MCF 10A (cell line): ENCODE measurements at regions not wholly inside any gene's neighbourhood (a gene's known extent, or its start where the extent isn't known, plus 50 kb on each side); places are given as distances from the start of the nearest gene placed in this dataset.

ENCODE experiments used
- BruUV-seq: library from RNA; stranded (reverse); fragments of 400-500 nt; replicated peaks from 2 replicates; lab custom pipeline; 2021; lab: Mats Ljungman, UMichigan
- CTCF ChIA-PET: fragments of 300-600 bp; sonication (Branson Sonifier 250); formaldehyde crosslinking; extraction: SDS; loops from one replicate; lab custom pipeline; 2021; ENCODE audit warnings: antibody characterized with exemption, inconsistent platforms; lab: Yijun Ruan, JAX
- POLR2A ChIA-PET: fragments of 300-600, 350-650 bp; sonication (Branson Sonifier 250); formaldehyde crosslinking; extraction: SDS; loops from one replicate; lab custom pipeline; 2020; ENCODE audit warnings: antibody characterized with exemption, inconsistent platforms; lab: Yijun Ruan, JAX
- DNase-seq: peaks from one replicate; pipeline ENCODE4 v3.0.0-alpha.2; 2018; ENCODE audit not compliant: unreplicated experiment
- H3K27ac Mint-ChIP-seq: one replicate; pipeline ENCODE4 v1.8.0; 2022; ENCODE audit warnings: mild to moderate bottlenecking, low read depth, mixed read lengths; ENCODE audit not compliant: unreplicated experiment
- H3K27me3 Mint-ChIP-seq: one replicate; pipeline ENCODE4 v1.8.0; 2022; ENCODE audit warnings: mixed read lengths; ENCODE audit not compliant: insufficient read depth, unreplicated experiment
- H3K36me3 Mint-ChIP-seq: one replicate; pipeline ENCODE4 v1.8.0; 2022; ENCODE audit warnings: mild to moderate bottlenecking, moderate library complexity, mixed read lengths; ENCODE audit not compliant: insufficient read depth, unreplicated experiment
- H3K4me1 Mint-ChIP-seq: one replicate; pipeline ENCODE4 v1.8.0; 2022; ENCODE audit warnings: mixed read lengths; ENCODE audit not compliant: insufficient read depth, unreplicated experiment
- H3K4me3 Mint-ChIP-seq: one replicate; pipeline ENCODE4 v1.8.0; 2022; ENCODE audit warnings: mild to moderate bottlenecking, moderate library complexity, mixed read lengths; ENCODE audit not compliant: unreplicated experiment
- H3K9me3 Mint-ChIP-seq: one replicate; pipeline ENCODE4 v1.8.0; 2022; ENCODE audit warnings: mixed read lengths; ENCODE audit not compliant: unreplicated experiment
- intact Hi-C: fragments of 100-400 bp; cut with micrococcal nuclease; formaldehyde crosslinking; loops from 2 replicates; pipeline ENCODE4 v1.14.1; 2022
- TF ChIP-seq, protein P1 (sequence below): fragments of 200-600 bp; IDR thresholded peaks from one replicate; pipeline ENCODE4 v1.8.0; 2022; ENCODE audit warnings: antibody characterized with exemption, mild to moderate bottlenecking; ENCODE audit not compliant: unreplicated experiment

DNA sequence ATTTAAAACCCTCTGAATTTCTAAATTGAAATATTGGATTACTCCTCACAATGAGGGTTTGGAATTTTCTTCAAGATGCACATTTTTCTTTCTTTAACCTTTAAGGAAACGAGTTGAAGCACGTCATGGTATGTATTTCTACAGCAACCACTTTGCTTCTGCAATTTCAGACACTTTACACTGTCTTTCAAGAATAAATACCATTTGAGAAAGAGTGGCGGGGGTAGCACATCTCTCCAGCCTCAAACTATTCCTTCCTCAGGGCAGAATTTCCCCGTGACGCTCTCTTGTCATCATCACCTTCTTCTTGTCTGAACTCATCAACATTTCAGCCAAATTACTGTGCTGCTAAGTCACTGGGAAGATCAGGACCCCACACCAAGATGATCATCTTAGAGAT is 1073.4 kb downstream of the EFNB2 start:
- Mint-ChIP-seq H3K27me3 (no peaks in the 10 kb centered on the region), H3K4me1 (peaks cover 15% of the 10 kb centered on the region), H3K4me3 (no peak overlapping the region), H3K36me3 (no peaks in the 10 kb centered on the region), H3K9me3 (no peaks in the 10 kb centered on the region), H3K27ac (no peak overlapping the region)
- DNase-seq: no peak
- TF ChIP-seq, protein P1, sequence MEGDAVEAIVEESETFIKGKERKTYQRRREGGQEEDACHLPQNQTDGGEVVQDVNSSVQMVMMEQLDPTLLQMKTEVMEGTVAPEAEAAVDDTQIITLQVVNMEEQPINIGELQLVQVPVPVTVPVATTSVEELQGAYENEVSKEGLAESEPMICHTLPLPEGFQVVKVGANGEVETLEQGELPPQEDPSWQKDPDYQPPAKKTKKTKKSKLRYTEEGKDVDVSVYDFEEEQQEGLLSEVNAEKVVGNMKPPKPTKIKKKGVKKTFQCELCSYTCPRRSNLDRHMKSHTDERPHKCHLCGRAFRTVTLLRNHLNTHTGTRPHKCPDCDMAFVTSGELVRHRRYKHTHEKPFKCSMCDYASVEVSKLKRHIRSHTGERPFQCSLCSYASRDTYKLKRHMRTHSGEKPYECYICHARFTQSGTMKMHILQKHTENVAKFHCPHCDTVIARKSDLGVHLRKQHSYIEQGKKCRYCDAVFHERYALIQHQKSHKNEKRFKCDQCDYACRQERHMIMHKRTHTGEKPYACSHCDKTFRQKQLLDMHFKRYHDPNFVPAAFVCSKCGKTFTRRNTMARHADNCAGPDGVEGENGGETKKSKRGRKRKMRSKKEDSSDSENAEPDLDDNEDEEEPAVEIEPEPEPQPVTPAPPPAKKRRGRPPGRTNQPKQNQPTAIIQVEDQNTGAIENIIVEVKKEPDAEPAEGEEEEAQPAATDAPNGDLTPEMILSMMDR: no peak
- intact Hi-C loops: no loop called here
- BruUV-seq: no TSS peak
- ChIA-PET CTCF (no interaction called here), POLR2A (no interaction called here)

DNA sequence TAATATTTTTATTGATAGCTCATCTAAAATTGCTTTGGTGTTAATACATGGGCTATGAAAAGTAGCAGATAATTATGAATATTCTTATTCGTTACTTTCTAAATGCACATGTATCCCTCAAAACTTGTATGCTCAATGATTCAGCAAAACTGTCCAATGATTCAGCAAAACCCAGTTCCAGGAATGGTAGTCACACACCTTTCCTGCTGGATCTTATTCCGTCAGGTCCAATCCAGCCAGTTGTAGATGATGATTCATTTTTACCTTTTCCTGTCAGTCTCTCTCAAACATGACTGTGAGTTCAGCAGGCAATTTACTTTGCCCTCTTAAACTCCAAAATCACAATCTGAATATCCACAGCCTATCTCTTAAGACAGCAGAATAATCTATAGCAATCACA is 1082.6 kb downstream of the EFNB2 start:
- BruUV-seq: no TSS peak
- Mint-ChIP-seq H3K27ac (peak overlapping the region; percentile 31), H3K9me3 (no peaks in the 10 kb centered on the region), H3K27me3 (no peaks in the 10 kb centered on the region), H3K4me1 (peaks cover 7% of the 10 kb centered on the region), H3K36me3 (no peaks in the 10 kb centered on the region), H3K4me3 (no peak overlapping the region)
- DNase-seq: peak; percentile 43
- TF ChIP-seq, protein P1: no peak
- intact Hi-C loops: no loop called here
- CTCF ChIA-PET: interaction anchor here (0.6 kb wide), 2 partner anchors 183 to 939 kb away, joined by 3 to 6 read pairs; no protein-coding TSS in a partner anchor
- POLR2A ChIA-PET: interaction anchor here (0.8 to 1.5 kb wide), 3 partner anchors 8 to 14 kb away, joined by 3 read pairs; no protein-coding TSS in a partner anchor

DNA sequence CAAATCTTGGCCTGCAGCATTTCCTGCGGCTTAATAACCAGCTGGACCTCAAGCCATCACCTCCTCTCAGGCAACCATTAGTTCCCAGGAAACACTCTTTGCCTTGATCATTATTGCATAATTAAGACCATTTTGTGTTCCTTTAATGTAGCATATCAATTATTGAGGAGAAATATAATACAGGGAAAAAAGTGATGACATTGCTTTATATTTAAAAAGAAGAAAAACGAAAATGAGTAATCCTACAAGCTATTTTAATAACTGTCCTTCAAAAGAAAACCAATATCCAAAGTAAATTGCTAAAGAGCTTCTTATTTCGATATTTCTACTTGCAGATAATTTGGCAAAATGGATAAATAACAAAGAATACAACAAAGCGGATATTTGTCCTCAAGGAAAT is 1084.7 kb downstream of the EFNB2 start:
- BruUV-seq: no TSS peak
- peaks cover 7% of the 10 kb centered on the region for H3K4me1 Mint-ChIP-seq
- ChIA-PET POLR2A (interaction anchor here (0.8 kb wide), 1 partner anchor 1084 kb away, joined by 3 read pairs; no protein-coding TSS in a partner anchor), CTCF (no interaction called here)
- intact Hi-C loops: no loop called here
- H3K27ac Mint-ChIP-seq: no peak overlapping the region
- no peaks in the 10 kb centered on the region for H3K27me3 Mint-ChIP-seq
- H3K9me3 Mint-ChIP-seq: no peaks in the 10 kb centered on the region
- H3K36me3 Mint-ChIP-seq: no peaks in the 10 kb centered on the region
- DNase-seq: no peak
- no peak overlapping the region for H3K4me3 Mint-ChIP-seq
- TF ChIP-seq, protein P1: no peak

DNA sequence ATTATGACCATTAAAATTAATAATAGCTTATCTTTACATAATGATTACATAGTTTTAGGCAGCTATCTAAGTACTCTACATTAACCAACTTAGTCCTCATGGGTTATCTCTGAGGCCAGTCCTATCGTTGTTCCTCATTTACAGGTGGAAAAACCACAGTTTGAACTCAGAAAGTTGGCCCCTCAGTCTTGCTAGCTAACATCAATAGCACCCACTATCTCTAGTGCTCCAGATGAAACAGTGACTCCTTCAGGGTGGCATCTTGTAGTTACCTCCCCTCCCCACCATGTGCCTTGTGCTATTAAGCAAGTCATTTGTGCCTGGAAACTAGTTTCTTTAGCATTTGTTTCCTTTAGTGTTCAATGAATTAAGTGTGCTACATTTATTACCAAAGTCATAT is 1086.7 kb downstream of the EFNB2 start:
- DNase-seq: no peak
- ChIA-PET POLR2A (no interaction called here), CTCF (interaction anchor here (0.7 kb wide), 1 partner anchor 370 kb away, joined by 3 read pairs; no protein-coding TSS in a partner anchor)
- Mint-ChIP-seq H3K4me1 (peaks cover 7% of the 10 kb centered on the region), H3K9me3 (no peaks in the 10 kb centered on the region), H3K27ac (no peak overlapping the region), H3K27me3 (no peaks in the 10 kb centered on the region), H3K36me3 (no peaks in the 10 kb centered on the region), H3K4me3 (no peak overlapping the region)
- no TSS peak for BruUV-seq
- intact Hi-C loops: loop anchor here (10.0 kb wide), 1 partner anchor 1086 kb away; the partner anchor contains the start of gene EFNB2
- TF ChIP-seq, protein P1: no peak
